Mesenchymal stem cell (in vitro differentiated cells and primary cell): ENCODE measurements at regions not wholly inside any gene's neighbourhood (a gene's known extent, or its start where the extent isn't known, plus 50 kb on each side); places are given as distances from the start of the nearest gene placed in this dataset.

Experiments
- DNase-seq: peaks from one replicate; pipeline ENCODE4 v3.0.0-alpha.2; 2013
- H2AFZ ChIP-seq: one replicate; pipeline ENCODE4 v1.6.1; 2013; ENCODE audit warnings: low read depth, mild to moderate bottlenecking, control low read depth, inconsistent platforms, low read length, moderate library complexity
- H2AK5ac ChIP-seq: 2 replicates; pipeline ENCODE4 v1.6.1; 2013; ENCODE audit warnings: low read length, moderate library complexity, mild to moderate bottlenecking, inconsistent platforms; ENCODE audit not compliant: severe bottlenecking
- H2BK120ac ChIP-seq: one replicate; pipeline ENCODE4 v1.6.1; 2013; ENCODE audit warnings: low read depth, mild to moderate bottlenecking, inconsistent platforms, low read length, moderate library complexity
- H2BK12ac ChIP-seq, 2 experiments: one replicate each; pipeline ENCODE4 v1.6.1; 2013; ENCODE audit warnings: inconsistent platforms in 2 of 2, low read length in 2 of 2, mild to moderate bottlenecking in 2 of 2, moderate library complexity in 2 of 2, control low read depth in 1 of 2
- H2BK15ac ChIP-seq: one replicate; pipeline ENCODE4 v1.6.1; 2013; ENCODE audit warnings: mild to moderate bottlenecking, low read depth, inconsistent platforms; ENCODE audit not compliant: poor library complexity, severe bottlenecking
- H2BK5ac ChIP-seq: 2 replicates; pipeline ENCODE4 v1.6.1; 2013; ENCODE audit warnings: low read depth, mild to moderate bottlenecking, low read length, control low read depth, inconsistent platforms; ENCODE audit not compliant: poor library complexity, severe bottlenecking
- H3K14ac ChIP-seq, 2 experiments: one replicate each; pipeline ENCODE4 v1.6.1; 2013; ENCODE audit warnings: inconsistent platforms in 2 of 2, low read length in 2 of 2, control low read depth in 1 of 2, mild to moderate bottlenecking in 1 of 2, moderate library complexity in 1 of 2
- H3K18ac ChIP-seq, 2 experiments: one replicate each; pipeline ENCODE4 v1.6.1; 2013; ENCODE audit warnings: inconsistent platforms in 2 of 2, low read length in 2 of 2, control low read depth in 1 of 2, low read depth in 1 of 2, mild to moderate bottlenecking in 1 of 2
- H3K23ac ChIP-seq, 2 experiments: one replicate each; pipeline ENCODE4 v1.6.1; 2013; ENCODE audit warnings: inconsistent platforms in 2 of 2, low read length in 2 of 2, mild to moderate bottlenecking in 2 of 2, moderate library complexity in 2 of 2, control low read depth in 1 of 2
- H3K27ac ChIP-seq: 2 replicates; pipeline ENCODE4 v1.5.1; 2013; ENCODE audit warnings: mild to moderate bottlenecking, moderate library complexity, low read length, control low read depth, inconsistent platforms; ENCODE audit not compliant: poor library complexity, severe bottlenecking
- H3K27me3 ChIP-seq, 2 experiments: 2 replicates each; pipeline versions ENCODE4 v1.6.1 to v1.7.0; 2013; ENCODE audit warnings: low read length in 2 of 2, mild to moderate bottlenecking in 2 of 2, moderate library complexity in 2 of 2, control low read depth in 1 of 2, inconsistent platforms in 1 of 2; ENCODE audit not compliant: control insufficient read depth in 1 of 2, insufficient read depth in 1 of 2
- H3K36me3 ChIP-seq, 2 experiments: 2 replicates each; pipeline versions ENCODE4 v1.6.1 to v1.7.0; 2013; ENCODE audit warnings: low read length in 2 of 2, control low read depth in 1 of 2, inconsistent platforms in 1 of 2, low read depth in 1 of 2, mild to moderate bottlenecking in 1 of 2; ENCODE audit not compliant: insufficient read depth in 2 of 2, control insufficient read depth in 1 of 2
- H3K4ac ChIP-seq, 2 experiments: one replicate each; pipeline ENCODE4 v1.6.1; 2013; ENCODE audit warnings: inconsistent platforms in 2 of 2, low read length in 2 of 2, mild to moderate bottlenecking in 2 of 2, moderate library complexity in 2 of 2, control low read depth in 1 of 2, low read depth in 1 of 2
- H3K4me1 ChIP-seq: 2 replicates; pipeline ENCODE4 v1.6.1; 2013; ENCODE audit warnings: low read depth, low read length, control low read depth; ENCODE audit not compliant: control insufficient read depth, insufficient read depth
- H3K4me2 ChIP-seq: 2 replicates; pipeline ENCODE4 v1.6.1; 2013; ENCODE audit warnings: low read length, mild to moderate bottlenecking, inconsistent platforms; ENCODE audit not compliant: poor library complexity, severe bottlenecking
- H3K4me3 ChIP-seq, 2 experiments: 2 replicates each; pipeline versions ENCODE4 v1.5.1 to v1.7.0; 2013; ENCODE audit warnings: low read length in 2 of 2, mild to moderate bottlenecking in 2 of 2, control low read depth in 1 of 2, low read depth in 1 of 2; ENCODE audit not compliant: insufficient read depth in 1 of 2
- H3K79me1 ChIP-seq: replicated peaks from 2 replicates; pipeline ENCODE4 v1.6.1; 2013; ENCODE audit warnings: mild to moderate bottlenecking, control low read depth, low read length, inconsistent platforms; ENCODE audit not compliant: poor library complexity, severe bottlenecking
- H3K9ac ChIP-seq: 2 replicates; pipeline ENCODE4 v1.7.0; 2013; ENCODE audit warnings: mild to moderate bottlenecking, low read length, moderate library complexity
- H3K9me3 ChIP-seq: 2 replicates; pipeline ENCODE4 v1.7.0; 2013; ENCODE audit warnings: mild to moderate bottlenecking, low read length; ENCODE audit not compliant: control insufficient read depth
- H4K8ac ChIP-seq: one replicate; pipeline ENCODE4 v1.6.1; 2013; ENCODE audit warnings: inconsistent platforms, mild to moderate bottlenecking, low read length, moderate library complexity
- H4K91ac ChIP-seq: one replicate; pipeline ENCODE4 v1.6.1; 2013; ENCODE audit warnings: mild to moderate bottlenecking, low read length, inconsistent platforms
- WGBS: methylation state at CpG from one replicate; pipeline ENCODE4 v1.1.7; 2013; ENCODE audit warnings: mixed read lengths; 5-methylcytosine and 5-hydroxymethylcytosine counted together

GRCh38 chr5:36495611-36496010, 110.8 kb upstream of the SLC1A3 start:
- Histone ChIP-seq H3K27ac (peak overlapping the region; percentile 49), H3K36me3 (no peaks in the 10 kb centered on the region), H4K8ac (no peak overlapping the region), H3K27me3 (peaks cover 0 to 9% of the 10 kb centered on the region in 2 experiments), H2BK120ac (no peak overlapping the region), H2BK15ac (no peak overlapping the region), H3K79me1 (no peaks in the 10 kb centered on the region), H3K4me3 (no peak overlapping the region), H3K23ac (no peak overlapping the region), H3K4me2 (no peak overlapping the region), H3K9me3 (no peaks in the 10 kb centered on the region), H3K18ac (no peak overlapping the region), H4K91ac (no peak overlapping the region), H2AFZ (no peak overlapping the region), H3K9ac (no peak overlapping the region), H2BK5ac (no peak overlapping the region), H3K4me1 (peaks cover 15% of the 10 kb centered on the region), H3K4ac (no peak overlapping the region), H2AK5ac (peak overlapping the region; percentile 49), H2BK12ac (no peak overlapping the region), H3K14ac (no peak overlapping the region)
- WGBS: no CpG with 5 or more reads among the region's 2 CpGs
- no peak for DNase-seq

GRCh38 chr5:36496471-36496870, 109.9 kb upstream of the SLC1A3 start:
- Histone ChIP-seq H3K4me3 (no peak overlapping the region), H3K14ac (no peak overlapping the region), H3K9me3 (no peaks in the 10 kb centered on the region), H3K27ac (no peak overlapping the region), H2AFZ (no peak overlapping the region), H2BK5ac (no peak overlapping the region), H3K27me3 (peaks cover 0 to 9% of the 10 kb centered on the region in 2 experiments), H2AK5ac (no peak overlapping the region), H2BK15ac (no peak overlapping the region), H2BK120ac (no peak overlapping the region), H4K91ac (no peak overlapping the region), H4K8ac (no peak overlapping the region), H3K4me1 (peaks cover 13% of the 10 kb centered on the region), H3K4ac (no peak overlapping the region), H3K18ac (no peak overlapping the region), H3K4me2 (no peak overlapping the region), H3K23ac (no peak overlapping the region), H3K36me3 (no peaks in the 10 kb centered on the region), H3K9ac (no peak overlapping the region), H2BK12ac (no peak overlapping the region), H3K79me1 (no peaks in the 10 kb centered on the region)
- DNase-seq: no peak
- WGBS: 77% methylated on average over 4 of the region's 4 CpGs

GRCh38 chr5:36502608-36503007, 103.8 kb upstream of the SLC1A3 start:
- Histone ChIP-seq H3K27me3 (peaks cover 0 to 9% of the 10 kb centered on the region in 2 experiments), H3K9me3 (no peaks in the 10 kb centered on the region), H2BK120ac (no peak overlapping the region), H2AK5ac (no peak overlapping the region), H3K79me1 (no peaks in the 10 kb centered on the region), H3K14ac (no peak overlapping the region), H3K4me2 (no peak overlapping the region), H2BK15ac (no peak overlapping the region), H3K23ac (no peak overlapping the region), H3K4me1 (peaks cover 7% of the 10 kb centered on the region), H2BK12ac (no peak overlapping the region), H3K9ac (peak overlapping the region; percentile 68), H3K27ac (peak overlapping the region; percentile 58), H3K4ac (no peak overlapping the region), H4K8ac (no peak overlapping the region), H3K4me3 (no peak overlapping the region), H3K36me3 (no peaks in the 10 kb centered on the region), H3K18ac (no peak overlapping the region), H2BK5ac (no peak overlapping the region), H4K91ac (no peak overlapping the region), H2AFZ (no peak overlapping the region)
- peak; percentile 37 for DNase-seq
- 22% methylated on average over 6 of the region's 6 CpGs for WGBS

GRCh38 chr5:36505021-36505420, 101.4 kb upstream of the SLC1A3 start:
- no peaks in the 10 kb centered on the region for H3K36me3 ChIP-seq
- H2BK120ac ChIP-seq: no peak overlapping the region
- peak overlapping the region; percentile 48 for H2AK5ac ChIP-seq
- no peak overlapping the region for H3K23ac ChIP-seq
- no peak overlapping the region for H2BK5ac ChIP-seq
- no peak overlapping the region for H3K9ac ChIP-seq
- no peak overlapping the region for H3K4me3 ChIP-seq
- no peak overlapping the region for H2BK12ac ChIP-seq
- no peak overlapping the region for H3K18ac ChIP-seq
- DNase-seq: no peak
- H3K79me1 ChIP-seq: no peaks in the 10 kb centered on the region
- H3K14ac ChIP-seq: no peak overlapping the region
- H3K4ac ChIP-seq: no peak overlapping the region
- H2AFZ ChIP-seq: no peak overlapping the region
- no peaks in the 10 kb centered on the region for H3K9me3 ChIP-seq
- no peaks in the 10 kb centered on the region for H3K27me3 ChIP-seq
- peaks cover 7% of the 10 kb centered on the region for H3K4me1 ChIP-seq
- H3K27ac ChIP-seq: no peak overlapping the region
- no peak overlapping the region for H4K91ac ChIP-seq
- no peak overlapping the region for H2BK15ac ChIP-seq
- no peak overlapping the region for H4K8ac ChIP-seq
- H3K4me2 ChIP-seq: no peak overlapping the region
